ENCODE measurements at regions not wholly inside any gene's neighbourhood (a gene's known extent, or its start where the extent isn't known, plus 50 kb on each side); places are given as distances from the start of the nearest gene placed in this dataset.

DNA sequence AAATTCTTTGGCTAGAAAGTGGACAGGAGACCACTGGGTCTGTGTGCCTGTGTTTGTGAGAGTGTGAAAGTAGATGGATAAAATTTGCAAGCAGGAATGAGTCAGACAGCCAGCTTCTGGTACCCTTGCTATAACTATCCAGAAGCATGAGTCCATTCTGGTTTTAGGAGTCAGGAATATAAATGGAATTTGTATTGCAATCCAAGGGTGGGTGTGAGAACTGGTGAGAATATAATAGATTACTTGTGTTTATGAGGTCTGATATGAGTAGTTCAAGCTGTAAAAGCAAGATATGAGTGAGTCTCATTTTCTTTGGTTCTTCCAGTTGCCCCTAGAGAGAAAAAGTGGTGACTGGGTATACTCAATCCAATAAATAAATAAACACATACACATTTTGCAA lies 212.7 kb upstream of the TAPT1 start:
- TF ChIP-seq, protein P1, sequence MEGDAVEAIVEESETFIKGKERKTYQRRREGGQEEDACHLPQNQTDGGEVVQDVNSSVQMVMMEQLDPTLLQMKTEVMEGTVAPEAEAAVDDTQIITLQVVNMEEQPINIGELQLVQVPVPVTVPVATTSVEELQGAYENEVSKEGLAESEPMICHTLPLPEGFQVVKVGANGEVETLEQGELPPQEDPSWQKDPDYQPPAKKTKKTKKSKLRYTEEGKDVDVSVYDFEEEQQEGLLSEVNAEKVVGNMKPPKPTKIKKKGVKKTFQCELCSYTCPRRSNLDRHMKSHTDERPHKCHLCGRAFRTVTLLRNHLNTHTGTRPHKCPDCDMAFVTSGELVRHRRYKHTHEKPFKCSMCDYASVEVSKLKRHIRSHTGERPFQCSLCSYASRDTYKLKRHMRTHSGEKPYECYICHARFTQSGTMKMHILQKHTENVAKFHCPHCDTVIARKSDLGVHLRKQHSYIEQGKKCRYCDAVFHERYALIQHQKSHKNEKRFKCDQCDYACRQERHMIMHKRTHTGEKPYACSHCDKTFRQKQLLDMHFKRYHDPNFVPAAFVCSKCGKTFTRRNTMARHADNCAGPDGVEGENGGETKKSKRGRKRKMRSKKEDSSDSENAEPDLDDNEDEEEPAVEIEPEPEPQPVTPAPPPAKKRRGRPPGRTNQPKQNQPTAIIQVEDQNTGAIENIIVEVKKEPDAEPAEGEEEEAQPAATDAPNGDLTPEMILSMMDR (IDR thresholded peaks at IDR 0.05; ENCODE audit: low read length) = no peak
- TF ChIP-seq EZH2 (optimal IDR thresholded peaks at IDR 0.05; ENCODE audit: low read depth, low read length) = no peak

All from MM.1S (cell line).